SH-SY5Y (cell line): ENCODE measurements at regions not wholly inside any gene's neighbourhood (a gene's known extent, or its start where the extent isn't known, plus 50 kb on each side); places are given as distances from the start of the nearest gene placed in this dataset.

ENCODE experiments used
- GATA2 ChIP-seq: IDR thresholded peaks from 2 replicates; pipeline ENCODE4 v1.6.1; 2011; ENCODE audit warnings: mild to moderate bottlenecking, low read depth, low read length
- GATA3 ChIP-seq: IDR thresholded peaks from 2 replicates; pipeline ENCODE4 v1.6.1; 2011; ENCODE audit warnings: low read depth, mild to moderate bottlenecking, low read length, moderate library complexity

DNA sequence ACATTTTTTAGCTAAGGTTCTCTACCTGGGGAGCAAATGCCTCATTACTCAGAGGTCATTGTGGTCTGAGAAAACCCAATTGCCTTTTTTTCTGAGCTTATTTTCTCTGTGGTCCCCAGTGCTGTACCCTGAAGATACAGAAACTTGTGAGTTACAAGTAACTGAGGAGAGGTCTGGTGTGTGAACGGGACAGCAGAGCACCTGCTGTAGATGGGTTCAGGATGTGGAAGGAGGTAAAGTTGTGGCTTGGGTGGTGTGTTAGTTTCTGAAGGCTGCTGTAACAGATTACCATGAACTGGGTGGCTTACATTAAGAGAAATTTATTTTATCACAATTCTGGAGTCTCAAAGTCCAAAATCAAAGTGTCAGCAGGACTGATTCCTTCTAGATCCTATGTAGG, 449.1 kb upstream of the NRP1 start:
- TF ChIP-seq GATA2 (no peak), GATA3 (no peak)
